HG02623 (cell line): ENCODE measurements at regions not wholly inside any gene's neighbourhood (a gene's known extent, or its start where the extent isn't known, plus 50 kb on each side); places are given as distances from the start of the nearest gene placed in this dataset.

Experiments
- ATAC-seq: cut with Tn5 transposase; IDR thresholded peaks from one replicate; pipeline ENCODE4 v1.9.1; 2021; ENCODE audit warnings: moderate library complexity; ENCODE audit not compliant: unreplicated experiment

GRCh38 chr1:229817936-229818335, 191.9 kb downstream of the URB2 start:
- no peak for ATAC-seq

GRCh38 chr1:229819091-229819490, 193.0 kb downstream of the URB2 start:
- no peak for ATAC-seq

GRCh38 chr1:229822026-229822425, 196.0 kb downstream of the URB2 start:
- ATAC-seq, result no peak

- no peak for ATAC-seq
Measured at GRCh38 chr1:229825042-229825441, 199.0 kb downstream of the URB2 start.

- ATAC-seq, result no peak
Measured at GRCh38 chr1:229828461-229828860, 202.4 kb downstream of the URB2 start.

- ATAC-seq, result no peak
Measured at GRCh38 chr1:229832695-229833094, 206.6 kb downstream of the URB2 start.

- no peak for ATAC-seq
Measured at GRCh38 chr1:229834230-229834629, 208.2 kb downstream of the URB2 start.

- no peak for ATAC-seq
Measured at GRCh38 chr1:229835226-229835625, 209.2 kb downstream of the URB2 start.

GRCh38 chr1:229836324-229836723, 210.3 kb downstream of the URB2 start:
- ATAC-seq, result no peak

- ATAC-seq, result no peak
Measured at GRCh38 chr1:229838204-229838603, 212.2 kb downstream of the URB2 start.

GRCh38 chr1:229839800-229840199, 213.8 kb downstream of the URB2 start:
- ATAC-seq, result no peak

- no peak for ATAC-seq
Measured at GRCh38 chr1:229841230-229841629, 215.2 kb downstream of the URB2 start.

GRCh38 chr1:229842302-229843255, 216.5 kb downstream of the URB2 start:
- ATAC-seq, result no peak

- no peak for ATAC-seq
Measured at GRCh38 chr1:229843627-229844238, 217.7 kb downstream of the URB2 start.

- no peak for ATAC-seq
Measured at GRCh38 chr1:229844675-229845074, 218.6 kb downstream of the URB2 start.

- ATAC-seq, result no peak
Measured at GRCh38 chr1:229845410-229846138, 219.5 kb downstream of the URB2 start.

- ATAC-seq, result no peak
Measured at GRCh38 chr1:229846351-229846750, 220.3 kb downstream of the URB2 start.

GRCh38 chr1:229848752-229849677, 218.0 kb upstream of the GALNT2 start:
- ATAC-seq, result no peak

- ATAC-seq, result no peak
Measured at GRCh38 chr1:229851511-229851910, 215.5 kb upstream of the GALNT2 start.

- ATAC-seq, result no peak
Measured at GRCh38 chr1:229853751-229854150, 213.3 kb upstream of the GALNT2 start.

GRCh38 chr1:229854620-229855019, 212.4 kb upstream of the GALNT2 start:
- ATAC-seq, result no peak
